Activated CD8-positive, alpha-beta T cell treated with anti-CD3 and anti-CD28 coated beads for 36 hours (primary cell): ENCODE measurements at regions not wholly inside any gene's neighbourhood (a gene's known extent, or its start where the extent isn't known, plus 50 kb on each side); places are given as distances from the start of the nearest gene placed in this dataset.
"Not testable (repeated sequence)": the region's sequence is repeated elsewhere in the genome, so short reads cannot be mapped to it uniquely, and the experiment has no call there.

Experiments used
- ATAC-seq: fragments of 200-7000 bp; cut with Tn5 transposase; one replicate; pipeline ENCODE4 v1.10.0; 2021; ENCODE audit warnings: mild to moderate bottlenecking, moderate library complexity
- CTCF ChIA-PET: fragments of 350-600 bp; sonication (Branson Sonifier 250); formaldehyde crosslinking; loops from one replicate; lab custom pipeline; 2021; ENCODE audit warnings: antibody characterized with exemption; lab: Charles Lee
- POLR2A ChIA-PET: fragments of 350-600 bp; sonication (Branson Sonifier 250); formaldehyde crosslinking; loops from one replicate; lab custom pipeline; 2021; ENCODE audit warnings: antibody characterized with exemption; lab: Charles Lee
- DNase-seq: peaks from one replicate; pipeline ENCODE4 v3.0.0-alpha.2; 2020
- H3K27ac Mint-ChIP-seq: one replicate; pipeline ENCODE4 v1.8.0; 2021; ENCODE audit warnings: mild to moderate bottlenecking, mixed read lengths
- H3K27me3 Mint-ChIP-seq: one replicate; pipeline ENCODE4 v1.8.0; 2021; ENCODE audit warnings: mixed read lengths
- H3K36me3 Mint-ChIP-seq: one replicate; pipeline ENCODE4 v1.8.0; 2021; ENCODE audit warnings: low read depth, mixed read lengths
- H3K4me1 Mint-ChIP-seq: one replicate; pipeline ENCODE4 v1.8.0; 2021; ENCODE audit warnings: low read depth, mixed read lengths
- H3K4me3 Mint-ChIP-seq: one replicate; pipeline ENCODE4 v1.8.0; 2021; ENCODE audit warnings: mild to moderate bottlenecking, moderate library complexity, mixed read lengths
- H3K9me3 Mint-ChIP-seq: one replicate; pipeline ENCODE4 v1.8.0; 2021; ENCODE audit warnings: mixed read lengths
- intact Hi-C: fragments of 100-400 bp; cut with micrococcal nuclease; formaldehyde crosslinking; loops from one replicate; pipeline ENCODE4 v1.10.0; 2022
- TF ChIP-seq, protein P1 (sequence below): fragments of 200-600 bp; IDR thresholded peaks from one replicate; pipeline ENCODE4 v1.8.0; 2022; ENCODE audit warnings: antibody characterized with exemption, mild to moderate bottlenecking

DNA sequence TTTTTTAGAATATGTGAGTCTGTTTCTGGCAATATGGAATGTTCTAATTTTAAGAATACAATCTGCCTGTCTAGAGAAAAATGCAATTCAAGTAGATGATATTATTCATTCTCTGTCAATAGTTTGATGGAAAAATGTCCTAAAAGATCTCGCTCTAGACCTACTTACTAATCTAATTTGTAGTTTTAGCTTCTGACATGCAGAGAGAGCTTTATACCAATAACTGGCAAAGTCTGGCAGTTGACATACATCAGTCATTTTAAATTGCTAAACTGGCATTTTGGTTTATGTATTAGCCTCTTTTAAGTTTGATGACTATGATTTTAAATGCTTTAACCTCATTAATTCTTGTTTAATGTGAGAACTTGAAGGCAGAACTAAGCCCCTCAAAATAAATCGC, 355.0 kb upstream of the CDH10 start:
- TF ChIP-seq, protein P1, sequence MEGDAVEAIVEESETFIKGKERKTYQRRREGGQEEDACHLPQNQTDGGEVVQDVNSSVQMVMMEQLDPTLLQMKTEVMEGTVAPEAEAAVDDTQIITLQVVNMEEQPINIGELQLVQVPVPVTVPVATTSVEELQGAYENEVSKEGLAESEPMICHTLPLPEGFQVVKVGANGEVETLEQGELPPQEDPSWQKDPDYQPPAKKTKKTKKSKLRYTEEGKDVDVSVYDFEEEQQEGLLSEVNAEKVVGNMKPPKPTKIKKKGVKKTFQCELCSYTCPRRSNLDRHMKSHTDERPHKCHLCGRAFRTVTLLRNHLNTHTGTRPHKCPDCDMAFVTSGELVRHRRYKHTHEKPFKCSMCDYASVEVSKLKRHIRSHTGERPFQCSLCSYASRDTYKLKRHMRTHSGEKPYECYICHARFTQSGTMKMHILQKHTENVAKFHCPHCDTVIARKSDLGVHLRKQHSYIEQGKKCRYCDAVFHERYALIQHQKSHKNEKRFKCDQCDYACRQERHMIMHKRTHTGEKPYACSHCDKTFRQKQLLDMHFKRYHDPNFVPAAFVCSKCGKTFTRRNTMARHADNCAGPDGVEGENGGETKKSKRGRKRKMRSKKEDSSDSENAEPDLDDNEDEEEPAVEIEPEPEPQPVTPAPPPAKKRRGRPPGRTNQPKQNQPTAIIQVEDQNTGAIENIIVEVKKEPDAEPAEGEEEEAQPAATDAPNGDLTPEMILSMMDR = no peak
- Mint-ChIP-seq H3K27me3 (no peaks in the 10 kb centered on the region), H3K9me3 (peaks cover 20% of the 10 kb centered on the region), H3K4me3 (no peak overlapping the region), H3K4me1 (no peaks in the 10 kb centered on the region), H3K27ac (no peak overlapping the region), H3K36me3 (no peaks in the 10 kb centered on the region)
- POLR2A ChIA-PET = no interaction called here
- no peak for ATAC-seq
- no peak for DNase-seq
- intact Hi-C loops = no loop called here
- CTCF ChIA-PET = no interaction called here

DNA sequence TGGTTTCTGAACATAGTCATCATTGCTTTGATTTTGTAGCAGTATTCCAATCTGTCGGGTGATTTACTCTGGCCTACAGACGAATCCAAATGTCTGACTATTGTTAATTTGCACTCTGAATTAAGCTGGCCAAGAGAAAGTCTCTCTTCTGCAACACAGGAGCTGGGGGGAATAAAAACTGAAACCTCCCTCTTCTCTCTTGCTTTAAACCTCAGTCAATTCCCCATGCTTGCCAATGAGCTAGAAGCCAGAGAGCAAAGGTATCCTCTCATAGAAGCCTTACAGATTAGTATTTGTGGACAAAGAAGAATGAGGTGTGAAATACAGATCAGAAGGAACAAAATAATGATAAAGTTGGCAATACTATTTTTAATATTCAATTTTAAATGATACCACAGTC, 353.9 kb upstream of the CDH10 start:
- POLR2A ChIA-PET = no interaction called here
- Mint-ChIP-seq H3K27ac (no peak overlapping the region), H3K4me1 (no peaks in the 10 kb centered on the region), H3K27me3 (no peaks in the 10 kb centered on the region), H3K4me3 (no peak overlapping the region), H3K9me3 (peaks cover 25% of the 10 kb centered on the region), H3K36me3 (no peaks in the 10 kb centered on the region)
- intact Hi-C loops = no loop called here
- DNase-seq (no peak), ATAC-seq (no peak)
- CTCF ChIA-PET = no interaction called here
- TF ChIP-seq, protein P1 = no peak

DNA sequence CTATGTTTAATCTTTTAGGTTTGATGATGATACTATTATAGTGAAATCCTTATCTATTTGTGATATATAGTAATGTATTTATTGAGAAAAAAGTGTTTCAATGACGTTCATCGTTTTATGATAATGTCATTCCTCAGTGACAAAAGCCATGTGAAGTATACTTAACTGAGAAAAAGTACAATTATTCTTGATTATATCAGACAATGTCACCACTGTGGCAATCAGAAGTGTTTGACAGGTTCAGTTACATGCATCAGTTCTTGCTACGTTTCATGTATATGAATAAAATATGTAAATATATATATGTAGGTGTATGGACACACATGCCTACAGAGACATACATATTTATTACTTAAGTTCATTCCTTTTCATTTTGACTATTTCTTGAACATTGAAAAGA, 341.5 kb upstream of the CDH10 start:
- DNase-seq (no peak), ATAC-seq (no peak)
- H3K27ac Mint-ChIP-seq = no peak overlapping the region
- H3K4me3 Mint-ChIP-seq = no peak overlapping the region
- peaks cover 9% of the 10 kb centered on the region for H3K9me3 Mint-ChIP-seq
- ChIA-PET CTCF (no interaction called here), POLR2A (no interaction called here)
- no peaks in the 10 kb centered on the region for H3K36me3 Mint-ChIP-seq
- no peaks in the 10 kb centered on the region for H3K27me3 Mint-ChIP-seq
- TF ChIP-seq, protein P1 = no peak
- intact Hi-C loops = no loop called here
- H3K4me1 Mint-ChIP-seq = no peaks in the 10 kb centered on the region

DNA sequence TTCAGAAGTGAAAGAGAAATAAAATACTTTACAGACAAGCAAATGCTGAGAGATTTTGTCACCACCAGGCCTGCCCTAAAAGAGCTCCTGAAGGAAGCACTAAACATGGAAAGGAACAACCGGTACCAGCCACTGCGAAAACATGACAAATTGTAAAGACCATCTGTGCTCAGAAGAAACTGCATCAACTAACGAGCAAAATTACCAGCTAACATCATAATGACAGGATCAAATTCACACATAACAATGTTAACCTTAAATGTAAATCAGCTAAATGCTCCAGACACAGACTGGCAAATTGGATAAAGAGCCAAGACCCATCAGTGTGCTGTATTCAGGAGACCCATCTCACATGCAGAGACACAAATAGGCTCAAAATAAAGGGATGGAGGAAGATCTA, 333.8 kb upstream of the CDH10 start:
- intact Hi-C loops, H3K27ac Mint-ChIP-seq, H3K4me1 Mint-ChIP-seq, POLR2A ChIA-PET, H3K4me3 Mint-ChIP-seq, DNase-seq, ATAC-seq, H3K27me3 Mint-ChIP-seq, CTCF ChIA-PET, H3K36me3 Mint-ChIP-seq: not testable (repeated sequence)
- peaks cover 15% of the 10 kb centered on the region for H3K9me3 Mint-ChIP-seq

DNA sequence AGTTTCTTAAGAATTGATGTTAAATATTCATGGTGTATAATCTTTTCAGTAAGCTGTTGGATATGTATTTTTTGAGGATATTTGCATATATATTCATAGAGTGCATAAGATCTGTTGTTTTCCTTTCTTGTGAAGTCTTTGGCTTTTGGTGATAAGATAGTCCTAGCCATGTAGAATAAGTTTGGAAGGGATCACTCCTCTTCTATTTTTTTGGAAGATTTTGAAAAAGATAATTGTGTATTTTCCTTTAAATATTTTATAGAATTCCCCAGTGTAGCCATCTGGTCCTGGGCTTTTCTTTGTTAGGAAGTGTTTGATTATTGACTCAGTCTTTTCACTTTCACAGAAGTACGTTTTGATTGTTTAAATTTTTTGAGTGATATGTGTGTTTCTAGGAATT, 318.8 kb upstream of the CDH10 start:
- Mint-ChIP-seq H3K4me3 (no peak overlapping the region), H3K36me3 (peaks cover 1% of the 10 kb centered on the region), H3K27me3 (no peaks in the 10 kb centered on the region), H3K27ac (no peak overlapping the region), H3K4me1 (no peaks in the 10 kb centered on the region), H3K9me3 (peaks cover 10% of the 10 kb centered on the region)
- POLR2A ChIA-PET = no interaction called here
- TF ChIP-seq, protein P1 = no peak
- no peak for DNase-seq
- no peak for ATAC-seq
- CTCF ChIA-PET = no interaction called here
- intact Hi-C loops = no loop called here

DNA sequence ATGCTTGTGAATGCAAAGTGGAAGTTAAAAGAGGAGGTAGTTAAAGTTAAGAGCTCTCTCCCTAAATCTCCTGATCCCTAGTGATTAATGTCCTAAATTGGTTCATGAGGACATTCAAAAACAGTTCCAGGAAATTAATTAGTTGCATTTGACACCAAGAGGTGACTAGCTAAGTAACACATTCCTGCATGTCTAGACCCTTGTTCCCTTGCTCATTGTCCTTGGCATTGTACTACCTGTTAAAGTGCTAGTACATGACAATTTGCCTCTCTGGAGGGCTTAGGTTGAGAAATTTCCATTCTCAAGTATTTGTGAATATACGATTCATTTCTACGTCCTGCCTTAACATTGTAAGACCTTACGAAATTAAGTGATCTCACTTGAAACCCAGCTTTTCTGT, 278.6 kb upstream of the CDH10 start:
- Mint-ChIP-seq H3K4me3 (no peak overlapping the region), H3K27me3 (no peaks in the 10 kb centered on the region), H3K36me3 (no peaks in the 10 kb centered on the region), H3K9me3 (peaks cover 20% of the 10 kb centered on the region), H3K4me1 (no peaks in the 10 kb centered on the region), H3K27ac (no peak overlapping the region)
- DNase-seq (no peak), ATAC-seq (no peak)
- ChIA-PET CTCF (no interaction called here), POLR2A (no interaction called here)
- intact Hi-C loops = no loop called here
- TF ChIP-seq, protein P1 = no peak
